ENCODE measurements at regions not wholly inside any gene's neighbourhood (a gene's known extent, or its start where the extent isn't known, plus 50 kb on each side); places are given as distances from the start of the nearest gene placed in this dataset.
A peak's percentile ranks its signal among the peaks of the same experiment; 100 is the strongest.

DNA sequence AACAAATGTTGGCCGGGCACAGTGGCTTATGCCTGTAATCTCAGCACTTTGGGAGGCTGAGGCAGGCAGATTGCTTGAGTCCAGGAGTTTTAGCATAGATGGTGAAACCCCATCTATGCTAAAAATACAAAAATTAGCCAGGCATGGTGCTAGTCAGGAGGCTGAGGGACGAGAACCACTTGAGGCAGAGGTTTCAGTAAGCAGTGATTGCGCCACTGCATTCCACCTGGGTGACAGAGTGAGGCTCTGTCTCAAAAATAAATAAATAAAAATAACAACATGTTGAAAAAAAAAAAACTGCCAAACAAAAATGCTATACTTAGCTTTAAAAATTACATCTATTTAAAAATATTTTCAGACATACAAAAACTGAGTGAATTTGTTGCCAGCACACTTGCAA lies 374.2 kb upstream of the SMIM31 start:
- peaks cover 4% of the 10 kb centered on the region for H3K4me1 Mint-ChIP-seq (ENCODE audit: unreplicated experiment)
- peaks cover 73% of the 10 kb centered on the region for H3K27me3 Mint-ChIP-seq
- no peaks in the 10 kb centered on the region for H3K9me3 Mint-ChIP-seq
- H3K27ac Mint-ChIP-seq, result no peak overlapping the region
- no peaks in the 10 kb centered on the region for H3K36me3 Mint-ChIP-seq
- TF ChIP-seq, protein P1, sequence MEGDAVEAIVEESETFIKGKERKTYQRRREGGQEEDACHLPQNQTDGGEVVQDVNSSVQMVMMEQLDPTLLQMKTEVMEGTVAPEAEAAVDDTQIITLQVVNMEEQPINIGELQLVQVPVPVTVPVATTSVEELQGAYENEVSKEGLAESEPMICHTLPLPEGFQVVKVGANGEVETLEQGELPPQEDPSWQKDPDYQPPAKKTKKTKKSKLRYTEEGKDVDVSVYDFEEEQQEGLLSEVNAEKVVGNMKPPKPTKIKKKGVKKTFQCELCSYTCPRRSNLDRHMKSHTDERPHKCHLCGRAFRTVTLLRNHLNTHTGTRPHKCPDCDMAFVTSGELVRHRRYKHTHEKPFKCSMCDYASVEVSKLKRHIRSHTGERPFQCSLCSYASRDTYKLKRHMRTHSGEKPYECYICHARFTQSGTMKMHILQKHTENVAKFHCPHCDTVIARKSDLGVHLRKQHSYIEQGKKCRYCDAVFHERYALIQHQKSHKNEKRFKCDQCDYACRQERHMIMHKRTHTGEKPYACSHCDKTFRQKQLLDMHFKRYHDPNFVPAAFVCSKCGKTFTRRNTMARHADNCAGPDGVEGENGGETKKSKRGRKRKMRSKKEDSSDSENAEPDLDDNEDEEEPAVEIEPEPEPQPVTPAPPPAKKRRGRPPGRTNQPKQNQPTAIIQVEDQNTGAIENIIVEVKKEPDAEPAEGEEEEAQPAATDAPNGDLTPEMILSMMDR (conservative IDR thresholded peaks at IDR 0.05), result no peak
- H3K4me3 Mint-ChIP-seq, result no peak overlapping the region
- DNase-seq (ENCODE audit: extremely low spot score, unreplicated experiment), result no peak

DNA sequence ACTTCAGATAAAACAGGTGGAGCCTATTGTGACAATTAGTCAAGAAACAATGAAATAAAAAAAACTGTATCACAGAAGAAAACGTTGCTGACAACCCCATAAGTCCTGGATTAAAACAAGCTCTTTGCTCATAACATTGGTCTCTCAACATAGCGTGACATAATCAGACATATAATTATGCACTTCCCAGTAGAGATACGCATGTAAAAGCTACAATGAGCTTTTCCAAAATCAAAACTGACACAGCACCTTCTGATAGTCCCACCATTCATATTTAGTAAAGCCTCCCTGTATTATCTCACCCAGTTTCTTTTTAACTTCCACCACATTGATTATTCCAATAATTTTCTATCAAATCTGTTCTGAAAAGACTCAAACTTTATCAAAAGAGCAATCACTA lies 372.1 kb upstream of the SMIM31 start:
- TF ChIP-seq, protein P1 (conservative IDR thresholded peaks at IDR 0.05), result no peak
- Mint-ChIP-seq H3K4me3 (no peak overlapping the region), H3K9me3 (no peaks in the 10 kb centered on the region), H3K27me3 (peaks cover 80% of the 10 kb centered on the region), H3K4me1 (ENCODE audit: unreplicated experiment) (peaks cover 4% of the 10 kb centered on the region), H3K27ac (no peak overlapping the region), H3K36me3 (no peaks in the 10 kb centered on the region)
- no peak for DNase-seq (ENCODE audit: extremely low spot score, unreplicated experiment)

DNA sequence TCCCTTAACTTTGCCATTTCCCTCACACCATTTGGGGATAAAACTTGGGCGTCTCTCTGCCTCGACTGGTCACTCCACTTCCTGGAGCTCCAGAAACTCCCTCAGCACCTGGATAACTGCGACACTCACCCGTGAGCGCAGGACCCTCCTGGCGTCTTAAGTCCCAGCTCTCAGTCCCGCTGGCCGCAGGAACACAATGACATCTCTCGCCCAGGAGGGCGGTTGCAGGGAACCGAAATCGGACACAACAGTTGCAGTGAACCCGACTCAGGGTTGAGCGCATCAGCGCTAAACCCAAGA lies 370.9 kb upstream of the SMIM31 start:
- TF ChIP-seq, protein P1 (conservative IDR thresholded peaks at IDR 0.05), result no peak
- Mint-ChIP-seq H3K27ac (no peak overlapping the region), H3K36me3 (no peaks in the 10 kb centered on the region), H3K4me1 (ENCODE audit: unreplicated experiment) (peaks cover 4% of the 10 kb centered on the region), H3K27me3 (peaks cover 77% of the 10 kb centered on the region), H3K4me3 (peak overlapping the region; percentile 85), H3K9me3 (no peaks in the 10 kb centered on the region)
- DNase-seq (ENCODE audit: extremely low spot score, unreplicated experiment), result no peak

DNA sequence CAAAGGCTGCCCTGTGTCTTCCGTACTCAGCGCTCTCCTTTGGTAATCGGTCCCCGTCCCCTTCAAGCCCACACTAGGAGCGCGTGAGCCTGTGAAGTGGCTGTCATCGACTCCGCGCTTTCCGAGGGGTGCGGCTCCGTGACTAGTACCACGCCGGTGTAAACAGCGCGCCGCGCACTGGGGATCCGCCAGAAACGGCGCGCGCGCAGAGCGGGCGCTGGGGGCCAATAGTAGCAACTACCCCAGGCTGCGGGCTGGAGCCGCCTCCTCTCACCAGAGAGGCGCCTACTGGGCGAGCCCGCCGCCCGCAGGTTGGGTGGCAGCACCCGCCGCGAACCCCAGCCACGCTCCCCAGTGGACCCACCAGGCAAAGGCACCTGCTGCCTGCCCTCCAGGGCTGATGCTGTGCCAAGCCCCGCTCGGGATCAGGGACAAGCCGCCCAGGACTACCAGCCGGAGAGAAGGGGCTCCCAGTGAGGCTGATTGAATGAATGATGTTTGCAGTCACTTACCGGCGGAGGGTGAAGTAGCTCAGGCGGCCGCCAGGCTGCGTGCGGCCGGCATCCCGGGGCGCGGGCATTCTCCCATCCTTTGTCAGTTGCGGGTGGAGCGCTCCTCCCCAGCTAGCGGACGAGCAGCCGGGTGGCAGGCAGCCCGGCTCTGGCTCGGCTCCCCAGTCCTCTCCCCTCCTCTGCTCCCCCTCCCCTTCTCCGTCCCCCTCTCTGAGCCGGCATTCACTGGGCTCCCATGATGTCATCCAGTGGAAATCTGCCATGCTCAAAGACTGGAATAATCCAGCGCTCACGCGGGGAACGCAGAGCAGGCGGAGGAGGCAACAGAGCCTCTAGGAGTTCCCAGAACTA lies 370.3 kb upstream of the SMIM31 start:
- Mint-ChIP-seq H3K36me3 (no peaks in the 10 kb centered on the region), H3K4me1 (ENCODE audit: unreplicated experiment) (peaks cover 4% of the 10 kb centered on the region), H3K27ac (no peak overlapping the region), H3K9me3 (no peaks in the 10 kb centered on the region), H3K4me3 (peak overlapping the region; percentile 85), H3K27me3 (peaks cover 76% of the 10 kb centered on the region)
- TF ChIP-seq, protein P1 (conservative IDR thresholded peaks at IDR 0.05), result peak; percentile 67
- DNase-seq (ENCODE audit: extremely low spot score, unreplicated experiment), result peak; percentile 69

DNA sequence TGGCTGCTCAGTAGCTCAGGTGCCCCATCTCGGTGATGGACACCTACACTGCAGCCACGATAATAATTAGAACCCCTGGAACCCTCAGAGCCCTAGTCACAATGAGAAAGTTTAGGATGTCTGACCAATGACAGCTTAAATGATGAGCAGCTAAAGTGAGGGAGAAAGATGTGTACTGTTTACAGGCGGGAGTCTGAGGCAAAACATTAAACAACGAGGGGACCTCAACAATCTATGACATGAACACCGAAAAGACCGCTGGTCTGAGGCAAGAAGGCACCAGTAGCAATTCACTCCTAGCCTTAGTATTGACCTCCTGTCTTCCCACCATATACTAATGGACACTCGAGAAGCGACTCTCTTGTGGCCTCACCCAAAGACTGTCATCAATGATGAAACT lies 369.5 kb upstream of the SMIM31 start:
- DNase-seq (ENCODE audit: extremely low spot score, unreplicated experiment), result no peak
- no peaks in the 10 kb centered on the region for H3K9me3 Mint-ChIP-seq
- H3K27ac Mint-ChIP-seq, result no peak overlapping the region
- no peaks in the 10 kb centered on the region for H3K36me3 Mint-ChIP-seq
- TF ChIP-seq, protein P1 (conservative IDR thresholded peaks at IDR 0.05), result no peak
- peaks cover 78% of the 10 kb centered on the region for H3K27me3 Mint-ChIP-seq
- peaks cover 4% of the 10 kb centered on the region for H3K4me1 Mint-ChIP-seq (ENCODE audit: unreplicated experiment)
- H3K4me3 Mint-ChIP-seq, result peak overlapping the region; percentile 26

Measured in type B pancreatic cell (in vitro differentiated cells).